PC-3 (cell line): ENCODE measurements at regions not wholly inside any gene's neighbourhood (a gene's known extent, or its start where the extent isn't known, plus 50 kb on each side); places are given as distances from the start of the nearest gene placed in this dataset.
A peak's percentile ranks its signal among the peaks of the same experiment; 100 is the strongest.

Source experiments
- ATAC-seq: fragments of 200-7000 bp; cut with Tn5 transposase; 2 replicates; pipeline ENCODE4 v1.9.1; 2020; ENCODE audit warnings: mild to moderate bottlenecking, moderate library complexity
- BruUV-seq: library from RNA; stranded (reverse); fragments of 400-500 nt; replicated peaks from 2 replicates; lab custom pipeline; 2021; lab: Mats Ljungman, UMichigan
- CTCF ChIA-PET: fragments of 300-600 bp; sonication (Branson Sonifier 250); formaldehyde crosslinking; loops from one replicate; lab custom pipeline; 2022; ENCODE audit warnings: antibody characterized with exemption; lab: Charles Lee
- POLR2A ChIA-PET: fragments of 300-600 bp; sonication (Branson Sonifier 250); formaldehyde crosslinking; loops from one replicate; lab custom pipeline; 2022; ENCODE audit warnings: antibody characterized with exemption; ENCODE audit not compliant: unreplicated experiment; lab: Charles Lee
- DNase-seq: peaks from one replicate; pipeline ENCODE4 v3.0.0-alpha.2; 2015
- H2AFZ ChIP-seq: fragments of 300-600 bp; sonication (generic); 2 replicates; pipeline ENCODE4 v1.6.0; 2016; ENCODE audit warnings: antibody characterized with exemption, low read length
- H3F3A ChIP-seq: fragments of 300-600 bp; sonication (generic); one replicate; pipeline ENCODE4 v1.6.0; 2017; ENCODE audit warnings: antibody characterized with exemption, low read length, control low read depth, mild to moderate bottlenecking; ENCODE audit not compliant: unreplicated experiment
- H3K27ac ChIP-seq: fragments of 300-600 bp; sonication (generic); 2 replicates; pipeline ENCODE4 v1.5.1; 2016; ENCODE audit warnings: mild to moderate bottlenecking, low read length
- H3K27me3 ChIP-seq: fragments of 300-600 bp; sonication (generic); 2 replicates; pipeline ENCODE4 v1.6.1; 2016; ENCODE audit warnings: low read length, mixed read lengths
- H3K36me3 ChIP-seq: fragments of 300-600 bp; sonication (generic); 2 replicates; pipeline ENCODE4 v1.6.1; 2016; ENCODE audit warnings: low read depth, mixed run types, low read length, mixed read lengths
- H3K4me1 ChIP-seq: fragments of 300-600 bp; sonication (generic); 2 replicates; pipeline ENCODE4 v1.5.1; 2016; ENCODE audit warnings: low read length; ENCODE audit not compliant: insufficient read depth
- H3K4me2 ChIP-seq: fragments of 300-600 bp; sonication (generic); 2 replicates; pipeline ENCODE4 v1.6.0; 2016; ENCODE audit warnings: low read length
- H3K4me3 ChIP-seq: fragments of 300-600 bp; sonication (generic); 2 replicates; pipeline ENCODE4 v1.5.1; 2016; ENCODE audit warnings: mild to moderate bottlenecking, low read length, mixed read lengths
- H3K79me2 ChIP-seq: fragments of 300-600 bp; sonication (generic); 2 replicates; pipeline ENCODE4 v1.6.1; 2017; ENCODE audit warnings: low read length, mixed read lengths
- H3K9ac ChIP-seq: fragments of 300-600 bp; sonication (generic); 2 replicates; pipeline ENCODE4 v1.6.0; 2016; ENCODE audit warnings: mild to moderate bottlenecking, low read length
- H3K9me2 ChIP-seq: fragments of 300-600 bp; sonication (generic); replicated peaks from 2 replicates; pipeline ENCODE4 v1.6.1; 2016; ENCODE audit warnings: mixed run types, low read length, mixed read lengths
- H3K9me3 ChIP-seq: fragments of 300-600 bp; sonication (generic); 2 replicates; pipeline ENCODE4 v1.6.1; 2016; ENCODE audit warnings: low read length, mixed read lengths
- H4K20me1 ChIP-seq: fragments of 300-600 bp; sonication (generic); 2 replicates; pipeline ENCODE4 v1.6.1; 2016; ENCODE audit warnings: low read length, mixed read lengths
- CTCF ChIP-seq: fragments of 300-600 bp; sonication (generic); conservative IDR thresholded peaks from 2 replicates; pipeline ENCODE4 v1.5.1; 2017; ENCODE audit warnings: antibody characterized with exemption, low read depth, mild to moderate bottlenecking, low read length
- EZH2 ChIP-seq: fragments of 300-600 bp; sonication (generic); IDR thresholded peaks from one replicate; pipeline ENCODE4 v1.6.1; 2017; ENCODE audit warnings: antibody characterized with exemption, mild to moderate bottlenecking, low read length; ENCODE audit not compliant: unreplicated experiment
- EZH2phosphoT487 ChIP-seq: fragments of 300-600 bp; sonication (generic); IDR thresholded peaks from 2 replicates; pipeline ENCODE4 v1.6.1; 2018; ENCODE audit warnings: mild to moderate bottlenecking, antibody characterized with exemption, low read length, borderline replicate concordance
- intact Hi-C: fragments of 100-400 bp; cut with micrococcal nuclease; formaldehyde crosslinking; loops from 2 replicates; pipeline ENCODE4 v1.9.0; 2023

DNA sequence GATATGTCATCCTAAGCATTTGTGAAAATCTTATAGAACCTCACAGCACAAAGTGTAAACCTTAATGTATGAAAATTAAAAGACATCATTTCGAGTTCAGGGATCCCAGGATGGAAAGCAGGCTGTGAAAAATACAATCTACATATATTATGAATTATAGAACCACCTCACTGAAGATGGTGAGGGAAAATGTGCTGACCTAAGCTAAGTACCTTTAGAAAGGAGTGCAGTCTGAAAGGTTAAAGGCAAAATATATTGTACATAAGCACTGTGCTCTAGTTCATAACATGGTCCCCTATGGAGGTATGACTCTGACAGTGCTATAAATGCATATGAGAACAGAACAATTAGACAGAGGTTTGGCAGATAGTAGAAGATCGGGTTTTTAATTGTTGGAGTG, 368.6 kb downstream of the TMA16 start:
- no peaks in the 10 kb centered on the region for H3K9me3 ChIP-seq
- ATAC-seq (no peak), DNase-seq (no peak)
- H3K36me3 ChIP-seq, result no peaks in the 10 kb centered on the region
- ChIA-PET POLR2A (no interaction called here), CTCF (no interaction called here)
- BruUV-seq, result no TSS peak
- H3K9ac ChIP-seq, result no peak overlapping the region
- H2AFZ ChIP-seq, result no peak overlapping the region
- peaks cover 7% of the 10 kb centered on the region for H3K4me1 ChIP-seq
- no peaks in the 10 kb centered on the region for H3F3A ChIP-seq
- H3K79me2 ChIP-seq, result no peaks in the 10 kb centered on the region
- no peaks in the 10 kb centered on the region for H3K27me3 ChIP-seq
- no peaks in the 10 kb centered on the region for H4K20me1 ChIP-seq
- no peak overlapping the region for H3K4me2 ChIP-seq
- H3K4me3 ChIP-seq, result no peak overlapping the region
- H3K27ac ChIP-seq, result no peak overlapping the region
- TF ChIP-seq CTCF (no peak), EZH2phosphoT487 (no peak), EZH2 (no peak)
- H3K9me2 ChIP-seq, result no peaks in the 10 kb centered on the region
- intact Hi-C loops, result no loop called here

- H4K20me1 ChIP-seq, result no peaks in the 10 kb centered on the region
- H3K4me3 ChIP-seq, result no peak overlapping the region
- no peak overlapping the region for H2AFZ ChIP-seq
- intact Hi-C loops, result no loop called here
- no TSS peak for BruUV-seq
- no peak overlapping the region for H3K27ac ChIP-seq
- POLR2A ChIA-PET, result no interaction called here
- no peak overlapping the region for H3K4me2 ChIP-seq
- H3K9me3 ChIP-seq, result no peaks in the 10 kb centered on the region
- DNase-seq, result no peak
- H3K27me3 ChIP-seq, result no peaks in the 10 kb centered on the region
- H3K36me3 ChIP-seq, result no peaks in the 10 kb centered on the region
- no peak overlapping the region for H3K9ac ChIP-seq
- H3K79me2 ChIP-seq, result no peaks in the 10 kb centered on the region
- CTCF ChIA-PET, result no interaction called here
- no peaks in the 10 kb centered on the region for H3K9me2 ChIP-seq
- no peak for TF ChIP-seq EZH2phosphoT487
- ATAC-seq, result no peak
- H3F3A ChIP-seq, result no peaks in the 10 kb centered on the region
- H3K4me1 ChIP-seq, result peaks cover 7% of the 10 kb centered on the region
These were observed 370.5 kb downstream of the TMA16 start for GRCh38 chr4:163865010-163865409.

GRCh38 chr4:163866728-163867315, 372.3 kb downstream of the TMA16 start:
- Histone ChIP-seq H2AFZ (peak overlapping the region; percentile 61), H3K4me2 (peak overlapping the region; percentile 76), H3K9me3 (no peaks in the 10 kb centered on the region), H3K9ac (no peak overlapping the region), H3K4me3 (peak overlapping the region; percentile 46), H3K27me3 (no peaks in the 10 kb centered on the region), H3K9me2 (no peaks in the 10 kb centered on the region), H4K20me1 (no peaks in the 10 kb centered on the region), H3K4me1 (peaks cover 7% of the 10 kb centered on the region), H3F3A (no peaks in the 10 kb centered on the region), H3K27ac (0 out of 2 replicates have a peak overlapping the region, but pooled peaks have one; percentile 23), H3K79me2 (no peaks in the 10 kb centered on the region), H3K36me3 (no peaks in the 10 kb centered on the region)
- POLR2A ChIA-PET, result no interaction called here
- DNase-seq (peak; percentile 61), ATAC-seq (peak; percentile 70)
- CTCF ChIA-PET, result no interaction called here
- intact Hi-C loops, result no loop called here
- TF ChIP-seq EZH2phosphoT487 (no peak), EZH2 (no peak), CTCF (no peak)
- no TSS peak for BruUV-seq
